Esophagus (tissue), 2 donors: ENCODE measurements at regions not wholly inside any gene's neighbourhood (a gene's known extent, or its start where the extent isn't known, plus 50 kb on each side); places are given as distances from the start of the nearest gene placed in this dataset.
"Not testable (repeated sequence)": the region's sequence is repeated elsewhere in the genome, so short reads cannot be mapped to it uniquely, and the experiment has no call there.

Experiments
- H3K27ac ChIP-seq, 2 donors: one replicate each; pipeline ENCODE4 v1.5.1; 2013; ENCODE audit warnings: low read depth in 2 of 2, mild to moderate bottlenecking in 2 of 2, inconsistent platforms in 1 of 2, low read length in 1 of 2, moderate library complexity in 1 of 2
- H3K27me3 ChIP-seq, 2 donors: one replicate each; pipeline ENCODE4 v1.6.1; 2013; ENCODE audit warnings: low read length in 2 of 2, control low read depth in 1 of 2, mild to moderate bottlenecking in 1 of 2; ENCODE audit not compliant: insufficient read depth in 2 of 2, control insufficient read depth in 1 of 2
- H3K36me3 ChIP-seq, 2 donors: one replicate each; pipeline ENCODE4 v1.6.1; 2013; ENCODE audit warnings: low read length in 1 of 2; ENCODE audit not compliant: control insufficient read depth in 2 of 2, insufficient read depth in 2 of 2
- H3K4me1 ChIP-seq, 2 donors: one replicate each; pipeline ENCODE4 v1.6.1; 2013; ENCODE audit warnings: low read length in 1 of 2; ENCODE audit not compliant: control insufficient read depth in 2 of 2, insufficient read depth in 2 of 2
- H3K4me3 ChIP-seq, 2 donors: one replicate each; pipeline ENCODE4 v1.5.1; 2013; ENCODE audit warnings: low read length in 2 of 2, mild to moderate bottlenecking in 2 of 2, low read depth in 1 of 2, moderate library complexity in 1 of 2
- H3K9me3 ChIP-seq, 2 donors: one replicate each; pipeline ENCODE4 v1.6.1; 2013; ENCODE audit warnings: mild to moderate bottlenecking in 2 of 2, low read depth in 1 of 2, low read length in 1 of 2, moderate library complexity in 1 of 2; ENCODE audit not compliant: control insufficient read depth in 2 of 2, insufficient read depth in 1 of 2
- WGBS, 2 donors: extraction: QIAGEN DNeasy Blood & Tissue Kit; methylation state at CpG; one replicate each; pipeline ENCODE4 v1.1.7; 2013; 5-methylcytosine and 5-hydroxymethylcytosine counted together
- donor health status: healthy with polysubstance abuse.
- donor health status: Bipolar disorder and iron deficiency.

DNA sequence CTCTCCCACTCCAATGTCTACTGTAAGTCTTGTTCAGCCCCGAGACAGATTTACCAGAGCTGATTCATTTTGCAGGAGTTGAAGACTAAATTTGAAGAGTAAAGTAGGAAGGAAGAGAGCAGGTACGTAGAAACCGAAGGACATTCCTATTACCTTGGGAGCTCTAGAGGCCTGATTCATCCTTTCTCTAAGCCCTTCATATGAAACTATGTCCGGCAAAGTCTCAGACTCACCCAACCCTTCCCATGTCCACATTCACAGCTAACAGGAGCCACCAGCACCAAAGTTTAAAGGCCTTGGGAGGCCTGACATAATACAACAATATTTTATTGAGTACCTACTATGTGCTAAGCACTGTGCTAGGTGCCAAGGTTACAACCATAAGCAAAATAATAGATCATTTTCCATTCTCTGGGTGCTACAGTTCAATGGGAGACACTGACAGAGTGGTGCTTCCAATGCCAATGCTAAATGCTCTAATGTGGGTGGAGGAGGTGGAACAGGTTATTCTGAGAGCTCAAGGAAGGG, 86.6 kb downstream of the PHLDA1 start:
- H3K9me3 ChIP-seq: no peaks in the 10 kb centered on the region
- no peak overlapping the region for H3K4me3 ChIP-seq
- H3K4me1 ChIP-seq: peaks cover 0 to 2% of the 10 kb centered on the region in 2 donors
- no peaks in the 10 kb centered on the region for H3K27me3 ChIP-seq
- 73 to 79% methylated on average over 4 of the region's 4 CpGs for WGBS, 2 donors
- peak overlapping the region; percentile 79 to 80 for H3K27ac ChIP-seq
- H3K36me3 ChIP-seq: no peaks in the 10 kb centered on the region

DNA sequence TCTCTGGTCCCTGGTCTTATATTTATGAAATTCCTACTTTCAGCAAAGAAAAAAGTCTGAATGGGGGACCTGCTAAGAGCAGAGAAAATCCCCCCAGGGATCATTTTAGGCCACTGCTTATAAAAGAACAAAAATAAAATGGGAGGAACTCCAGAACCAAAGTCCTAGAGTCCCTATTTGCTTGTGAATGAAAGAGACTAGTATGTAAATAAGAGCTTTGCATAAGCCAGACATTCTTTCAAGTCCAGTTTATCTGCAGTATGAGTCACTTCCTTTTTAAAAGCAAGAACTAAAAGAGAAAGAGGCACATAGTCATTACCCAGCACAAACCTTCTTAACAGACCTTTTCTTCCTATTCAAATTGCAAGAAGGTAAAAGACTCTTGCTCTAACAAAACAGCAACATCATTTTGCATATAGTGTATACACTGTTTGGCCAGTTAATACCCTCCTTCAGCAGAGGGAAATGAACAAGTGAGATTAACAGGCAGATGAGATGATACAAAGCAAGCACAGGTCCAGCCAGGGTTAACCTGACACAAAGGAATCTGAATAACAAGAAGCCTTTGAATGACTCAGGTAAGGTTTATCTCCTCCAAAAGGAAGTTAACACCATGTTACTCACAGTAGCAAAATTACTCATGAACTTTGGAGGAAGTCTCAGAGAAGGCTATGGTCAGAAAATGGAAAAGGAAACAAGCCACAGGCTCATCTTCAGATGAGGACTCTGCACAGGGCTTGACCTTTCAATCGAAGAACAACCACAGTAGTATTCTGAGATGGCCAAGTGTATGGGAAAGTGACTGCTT, 87.3 kb downstream of the PHLDA1 start:
- 43 to 50% methylated on average over 1 of the region's 1 CpG for WGBS, 2 donors
- H3K9me3 ChIP-seq: no peaks in the 10 kb centered on the region
- H3K27ac ChIP-seq: peak overlapping the region; percentile 79 to 80
- no peaks in the 10 kb centered on the region for H3K36me3 ChIP-seq
- no peaks in the 10 kb centered on the region for H3K27me3 ChIP-seq
- peaks cover 0 to 2% of the 10 kb centered on the region in 2 donors for H3K4me1 ChIP-seq
- H3K4me3 ChIP-seq: no peak overlapping the region

DNA sequence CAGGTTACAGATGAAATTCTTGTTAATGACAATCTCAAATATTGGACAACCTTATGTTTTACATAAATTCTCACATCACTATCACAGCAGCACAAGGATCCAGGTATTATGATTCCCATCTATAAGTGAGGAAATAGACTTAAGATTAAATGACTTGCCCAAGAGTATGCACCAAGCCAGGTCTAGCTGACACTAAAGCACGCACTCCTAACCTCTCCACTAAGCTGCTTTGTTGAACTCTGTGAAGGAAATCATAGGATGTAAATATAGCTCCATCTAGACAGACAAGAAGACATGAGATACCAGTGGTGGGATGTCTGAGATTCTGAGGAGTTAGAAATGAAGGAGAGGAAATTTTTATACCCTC, 87.9 kb downstream of the PHLDA1 start:
- Histone ChIP-seq H3K27me3 (no peaks in the 10 kb centered on the region), H3K4me3 (no peak overlapping the region), H3K9me3 (no peaks in the 10 kb centered on the region), H3K36me3 (no peaks in the 10 kb centered on the region), H3K27ac (peak overlapping the region in 1 of 2 donors; percentile 70), H3K4me1 (peaks cover 0 to 2% of the 10 kb centered on the region in 2 donors)
- WGBS, 2 donors: 79% methylated on average over 1 of the region's 1 CpG

DNA sequence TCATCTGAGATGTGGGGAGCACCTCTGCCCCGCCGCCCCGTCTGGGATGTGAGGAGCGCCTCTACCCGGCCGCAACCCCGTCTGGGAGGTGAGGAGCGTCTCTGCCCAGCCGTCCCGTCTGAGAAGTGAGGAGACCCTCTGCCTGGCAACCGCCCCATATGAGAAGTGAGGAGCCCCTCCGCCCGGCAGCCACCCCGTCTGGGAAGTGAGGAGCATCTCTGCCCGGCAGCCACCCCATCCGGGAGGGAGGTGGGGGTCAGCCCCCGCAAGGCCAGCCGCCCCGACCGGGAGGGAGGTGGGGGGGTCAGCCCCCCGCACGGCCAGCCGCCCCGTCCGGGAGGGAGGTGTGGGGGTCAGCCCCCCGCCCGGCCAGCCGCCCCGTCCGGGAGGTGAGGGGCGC, 89.9 kb downstream of the PHLDA1 start:
- WGBS, 2 donors: 91 to 96% methylated on average over 9 to 31 of the region's 31 CpGs
- H3K4me1 ChIP-seq, H3K4me3 ChIP-seq, H3K36me3 ChIP-seq, H3K9me3 ChIP-seq, H3K27ac ChIP-seq, H3K27me3 ChIP-seq: not testable (repeated sequence)

DNA sequence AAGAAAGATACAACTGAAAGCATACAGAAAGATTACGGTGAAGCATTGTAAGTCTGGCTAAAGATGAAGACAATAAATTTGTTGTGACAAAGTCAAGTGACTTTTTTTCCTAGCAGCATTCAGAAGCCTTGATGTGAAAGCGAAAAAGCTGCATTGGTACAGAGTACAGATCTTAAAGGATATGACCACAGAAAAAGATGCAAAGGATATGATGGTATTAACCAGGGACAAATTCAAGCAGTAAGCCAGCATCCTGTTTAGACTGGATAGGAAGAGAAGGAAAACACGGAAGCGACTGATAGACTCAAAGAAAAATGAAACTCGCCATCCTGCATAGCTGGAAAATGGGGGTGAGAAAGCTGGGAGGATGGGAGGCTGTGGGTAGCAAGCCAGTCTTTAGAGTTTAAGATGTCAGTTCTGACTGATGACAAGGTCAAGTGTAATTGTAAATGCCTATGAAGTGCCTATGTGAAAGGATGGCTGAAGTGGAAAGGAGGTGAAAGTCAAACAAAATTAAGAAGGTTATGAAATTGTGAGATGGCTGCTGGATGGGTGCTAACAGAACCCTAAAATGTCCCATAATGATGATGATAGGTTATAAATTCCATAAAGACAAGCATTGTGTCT, 92.4 kb downstream of the PHLDA1 start:
- 81 to 82% methylated on average over 5 of the region's 5 CpGs for WGBS, 2 donors
- no peaks in the 10 kb centered on the region for H3K36me3 ChIP-seq
- H3K27me3 ChIP-seq: no peaks in the 10 kb centered on the region
- no peak overlapping the region for H3K4me3 ChIP-seq
- H3K9me3 ChIP-seq: no peaks in the 10 kb centered on the region
- H3K4me1 ChIP-seq: no peaks in the 10 kb centered on the region
- no peak overlapping the region for H3K27ac ChIP-seq

DNA sequence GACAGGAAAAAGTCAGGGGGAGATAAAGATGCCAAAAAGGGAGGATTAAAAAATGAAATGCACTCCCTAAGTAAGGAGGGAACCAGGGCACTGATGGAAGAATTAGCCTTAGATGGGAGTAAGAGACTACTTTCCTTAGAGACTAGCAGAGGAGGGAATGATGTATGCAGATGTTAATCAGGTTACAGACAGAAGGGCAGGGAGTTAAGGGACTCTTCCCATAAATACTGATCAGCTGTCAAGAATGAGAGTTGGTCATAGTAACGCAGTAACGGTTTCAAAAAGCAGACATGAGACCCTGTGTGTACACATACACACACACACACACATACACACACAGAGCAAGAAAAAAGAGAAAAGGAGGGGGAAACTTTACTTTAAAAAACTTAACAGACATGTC, 93.4 kb downstream of the PHLDA1 start:
- Histone ChIP-seq H3K4me1 (no peaks in the 10 kb centered on the region), H3K27me3 (no peaks in the 10 kb centered on the region), H3K9me3 (no peaks in the 10 kb centered on the region), H3K4me3 (no peak overlapping the region), H3K36me3 (no peaks in the 10 kb centered on the region), H3K27ac (no peak overlapping the region)
- WGBS, 2 donors: 85 to 90% methylated on average over 2 of the region's 2 CpGs

DNA sequence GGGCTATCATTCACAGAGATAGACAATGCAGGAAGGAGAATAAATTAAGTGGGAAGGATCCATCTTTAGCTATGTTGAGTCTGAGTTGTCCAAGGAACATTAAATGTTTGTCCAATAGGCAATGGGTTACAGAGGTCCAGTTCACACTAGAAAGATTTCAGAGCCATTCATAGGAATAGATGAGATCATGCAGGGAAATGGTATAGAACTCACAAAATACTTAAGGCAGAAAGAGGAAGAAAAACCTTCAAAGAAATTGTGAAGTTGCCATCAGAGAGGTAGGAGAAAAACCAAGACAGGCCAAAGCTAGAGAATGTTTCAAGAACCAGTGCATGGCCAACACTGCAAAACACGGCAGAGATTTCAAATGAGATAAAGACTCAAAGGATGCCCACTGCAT, 94.1 kb downstream of the PHLDA1 start:
- WGBS, 2 donors: 86 to 91% methylated on average over 1 of the region's 1 CpG

DNA sequence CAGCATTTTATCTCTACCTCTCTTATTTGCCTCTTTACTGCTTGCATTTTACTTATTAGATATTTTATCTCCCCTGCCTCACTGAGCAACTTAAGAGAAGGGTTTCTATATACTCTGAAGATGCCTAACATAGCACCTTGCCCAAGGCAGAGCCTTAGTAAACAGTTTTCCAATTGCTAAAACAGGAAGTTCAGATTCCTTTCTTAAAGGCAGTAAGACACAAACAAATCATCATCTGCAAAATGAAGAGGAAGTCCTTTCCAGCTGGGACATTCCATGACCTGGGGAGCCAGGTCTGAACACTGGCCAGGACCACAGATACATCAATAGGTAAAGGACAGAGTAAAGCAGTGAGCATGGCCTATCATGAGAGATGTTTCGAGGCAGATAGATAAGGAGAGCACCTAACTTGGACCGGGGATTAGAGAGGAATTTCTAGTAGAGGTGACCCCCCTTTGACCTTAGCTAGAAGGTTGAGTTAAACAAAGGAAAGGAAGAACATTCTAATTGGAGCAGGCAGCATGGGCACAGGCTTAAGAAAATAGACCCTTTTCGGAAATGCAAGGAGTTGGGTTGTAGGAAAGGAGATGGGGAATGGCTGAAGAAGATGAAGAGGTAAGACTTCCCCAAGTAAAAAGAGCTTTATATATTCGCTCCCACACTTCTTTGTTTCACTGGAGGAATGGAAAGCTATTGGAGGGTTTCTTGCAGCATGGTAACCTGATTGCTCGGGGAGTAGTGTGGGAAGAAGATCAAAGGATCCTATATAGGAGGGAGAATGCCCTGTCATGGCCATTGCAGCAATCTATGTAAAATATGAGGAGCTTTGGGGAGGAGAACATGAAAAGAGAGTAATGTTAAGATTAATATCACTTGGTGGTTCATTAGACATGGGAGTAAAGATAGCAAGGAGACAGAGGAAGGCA, 94.8 kb downstream of the PHLDA1 start:
- Histone ChIP-seq H3K4me1 (no peaks in the 10 kb centered on the region), H3K9me3 (no peaks in the 10 kb centered on the region), H3K4me3 (no peak overlapping the region), H3K36me3 (no peaks in the 10 kb centered on the region), H3K27me3 (no peaks in the 10 kb centered on the region), H3K27ac (no peak overlapping the region)
- 91 to 92% methylated on average over 5 of the region's 5 CpGs for WGBS, 2 donors

More for the DNA sequence above, 94.1 kb downstream of the PHLDA1 start:
- Histone ChIP-seq H3K4me3 (no peak overlapping the region), H3K4me1 (no peaks in the 10 kb centered on the region), H3K27ac (no peak overlapping the region), H3K9me3 (no peaks in the 10 kb centered on the region), H3K36me3 (no peaks in the 10 kb centered on the region), H3K27me3 (no peaks in the 10 kb centered on the region)

DNA sequence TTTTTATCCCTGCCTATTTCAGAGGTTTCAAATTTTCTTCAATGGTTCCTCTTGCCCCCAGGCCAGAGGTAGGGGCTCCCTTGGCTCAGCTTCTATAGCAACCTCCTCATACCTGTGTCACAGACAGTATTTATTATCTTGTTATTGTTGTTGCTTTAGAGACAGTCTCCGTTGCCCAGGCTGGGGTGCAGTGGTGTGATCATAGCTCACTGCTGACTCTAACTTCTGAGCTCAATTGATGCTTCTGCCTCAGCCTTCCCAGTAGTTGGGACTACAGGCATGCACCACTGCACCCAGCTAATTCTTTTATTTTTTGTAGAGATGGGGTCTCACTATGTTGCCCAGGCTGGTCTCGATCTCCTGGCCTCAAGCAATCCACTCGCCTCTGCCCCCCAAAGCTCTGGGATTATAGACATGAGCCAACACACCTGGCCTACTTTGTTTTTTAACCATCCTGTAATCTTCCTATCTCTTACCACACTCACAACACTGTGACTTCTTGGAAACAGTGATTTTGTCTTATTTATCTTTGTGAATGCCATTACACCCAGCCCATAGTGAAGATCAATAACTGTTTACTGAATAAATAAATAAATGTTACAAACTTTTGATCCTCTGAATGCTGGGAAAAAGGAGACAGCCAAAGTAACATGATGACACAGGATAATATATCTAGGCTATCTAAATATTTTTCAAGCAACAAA, 95.9 kb downstream of the PHLDA1 start:
- no peaks in the 10 kb centered on the region for H3K36me3 ChIP-seq
- no peak overlapping the region for H3K27ac ChIP-seq
- WGBS, 2 donors: 88 to 94% methylated on average over 3 of the region's 3 CpGs
- H3K9me3 ChIP-seq: no peaks in the 10 kb centered on the region
- no peak overlapping the region for H3K4me3 ChIP-seq
- no peaks in the 10 kb centered on the region for H3K4me1 ChIP-seq
- H3K27me3 ChIP-seq: no peaks in the 10 kb centered on the region
